Neural cell (in vitro differentiated cells): ENCODE measurements at regions not wholly inside any gene's neighbourhood (a gene's known extent, or its start where the extent isn't known, plus 50 kb on each side); places are given as distances from the start of the nearest gene placed in this dataset.

Source experiments
- CTCF ChIP-seq: fragments of 450-650 bp; IDR thresholded peaks from 2 replicates; pipeline ENCODE4 v1.5.1; 2014; ENCODE audit warnings: antibody characterized with exemption, mild to moderate bottlenecking, moderate library complexity; ENCODE audit not compliant: poor library complexity, severe bottlenecking
- EP300 ChIP-seq: fragments of 450-650 bp; conservative IDR thresholded peaks from 2 replicates; pipeline ENCODE4 v1.6.1; 2014; ENCODE audit warnings: antibody characterized with exemption, mild to moderate bottlenecking, moderate library complexity; ENCODE audit not compliant: poor library complexity, severe bottlenecking
- EZH2 ChIP-seq: fragments of 200-600, 300-800 bp; shearing (Covaris generic), sonication (generic); IDR thresholded peaks from 2 replicates; pipeline ENCODE4 v1.6.1; 2014; ENCODE audit warnings: antibody characterized with exemption, low read length, borderline replicate concordance, mild to moderate bottlenecking; ENCODE audit not compliant: insufficient read depth, poor library complexity, severe bottlenecking
- MXI1 ChIP-seq: fragments of 450-650 bp; conservative IDR thresholded peaks from 2 replicates; pipeline ENCODE4 v1.6.1; 2014; ENCODE audit warnings: antibody characterized with exemption, mild to moderate bottlenecking; ENCODE audit not compliant: poor library complexity, severe bottlenecking
- POLR2AphosphoS5 ChIP-seq: IDR thresholded peaks from 2 replicates; pipeline ENCODE4 v1.6.1; 2012
- RAD21 ChIP-seq: fragments of 450-650 bp; conservative IDR thresholded peaks from 2 replicates; pipeline ENCODE4 v1.6.1; 2014; ENCODE audit warnings: antibody characterized with exemption, mild to moderate bottlenecking, moderate library complexity
- REST ChIP-seq: IDR thresholded peaks from 2 replicates; pipeline ENCODE4 v1.6.1; 2012; ENCODE audit warnings: borderline replicate concordance
- SMC3 ChIP-seq: fragments of 450-650 bp; conservative IDR thresholded peaks from 2 replicates; pipeline ENCODE4 v1.6.1; 2014; ENCODE audit warnings: antibody characterized with exemption, mild to moderate bottlenecking, moderate library complexity; ENCODE audit not compliant: poor library complexity
- TAF1 ChIP-seq: IDR thresholded peaks from 2 replicates; pipeline ENCODE4 v1.6.1; 2012; ENCODE audit warnings: low read depth

GRCh38 chr6:113055998-113056397 lies 708.9 kb downstream of the RFPL4B start:
- TF ChIP-seq EP300, result no peak
- TF ChIP-seq EZH2, result no peak
- TF ChIP-seq POLR2AphosphoS5, result no peak
- TF ChIP-seq CTCF, result no peak
- no peak for TF ChIP-seq REST
- no peak for TF ChIP-seq MXI1
- no peak for TF ChIP-seq TAF1
- no peak for TF ChIP-seq RAD21
- TF ChIP-seq SMC3, result no peak
